ENCODE measurements at regions not wholly inside any gene's neighbourhood (a gene's known extent, or its start where the extent isn't known, plus 50 kb on each side); places are given as distances from the start of the nearest gene placed in this dataset.

DNA sequence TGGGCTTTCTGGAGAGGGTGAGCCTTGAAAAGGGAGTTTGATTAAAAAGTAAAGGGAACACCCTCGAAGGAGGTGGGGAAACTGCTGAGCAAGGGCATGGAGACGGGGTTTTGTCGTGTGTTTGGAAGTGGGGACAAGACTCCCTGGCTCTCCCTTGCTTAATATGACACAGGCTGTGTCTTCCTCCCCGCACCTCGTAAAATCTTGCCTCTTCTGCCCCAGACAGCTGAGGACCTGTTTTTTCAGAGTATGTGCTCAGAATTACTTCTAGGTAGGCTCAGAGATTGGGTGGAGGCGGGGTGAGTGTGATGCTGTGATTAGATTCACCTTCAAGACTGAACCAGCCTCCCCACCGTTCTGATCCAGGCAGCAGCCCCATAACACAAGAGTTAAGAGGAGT lies 244.4 kb upstream of the TLE3 start:
- TF ChIP-seq, protein P1, sequence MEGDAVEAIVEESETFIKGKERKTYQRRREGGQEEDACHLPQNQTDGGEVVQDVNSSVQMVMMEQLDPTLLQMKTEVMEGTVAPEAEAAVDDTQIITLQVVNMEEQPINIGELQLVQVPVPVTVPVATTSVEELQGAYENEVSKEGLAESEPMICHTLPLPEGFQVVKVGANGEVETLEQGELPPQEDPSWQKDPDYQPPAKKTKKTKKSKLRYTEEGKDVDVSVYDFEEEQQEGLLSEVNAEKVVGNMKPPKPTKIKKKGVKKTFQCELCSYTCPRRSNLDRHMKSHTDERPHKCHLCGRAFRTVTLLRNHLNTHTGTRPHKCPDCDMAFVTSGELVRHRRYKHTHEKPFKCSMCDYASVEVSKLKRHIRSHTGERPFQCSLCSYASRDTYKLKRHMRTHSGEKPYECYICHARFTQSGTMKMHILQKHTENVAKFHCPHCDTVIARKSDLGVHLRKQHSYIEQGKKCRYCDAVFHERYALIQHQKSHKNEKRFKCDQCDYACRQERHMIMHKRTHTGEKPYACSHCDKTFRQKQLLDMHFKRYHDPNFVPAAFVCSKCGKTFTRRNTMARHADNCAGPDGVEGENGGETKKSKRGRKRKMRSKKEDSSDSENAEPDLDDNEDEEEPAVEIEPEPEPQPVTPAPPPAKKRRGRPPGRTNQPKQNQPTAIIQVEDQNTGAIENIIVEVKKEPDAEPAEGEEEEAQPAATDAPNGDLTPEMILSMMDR (IDR thresholded peaks at IDR 0.05), result no peak
- TF ChIP-seq POLR2AphosphoS5 (IDR thresholded peaks at IDR 0.05) (no peak), POLR2A (IDR thresholded peaks at IDR 0.05) (no peak), EP300 (IDR thresholded peaks at IDR 0.05) (no peak)

Data from stomach (tissue), 4 donors.